ENCODE measurements at regions not wholly inside any gene's neighbourhood (a gene's known extent, or its start where the extent isn't known, plus 50 kb on each side); places are given as distances from the start of the nearest gene placed in this dataset.
"Not testable (repeated sequence)": the region's sequence is repeated elsewhere in the genome, so short reads cannot be mapped to it uniquely, and the experiment has no call there.

GRCh38 chr3:51593697-51594096, 55.2 kb downstream of the RAD54L2 start (continued):
- TF ChIP-seq, protein P1, sequence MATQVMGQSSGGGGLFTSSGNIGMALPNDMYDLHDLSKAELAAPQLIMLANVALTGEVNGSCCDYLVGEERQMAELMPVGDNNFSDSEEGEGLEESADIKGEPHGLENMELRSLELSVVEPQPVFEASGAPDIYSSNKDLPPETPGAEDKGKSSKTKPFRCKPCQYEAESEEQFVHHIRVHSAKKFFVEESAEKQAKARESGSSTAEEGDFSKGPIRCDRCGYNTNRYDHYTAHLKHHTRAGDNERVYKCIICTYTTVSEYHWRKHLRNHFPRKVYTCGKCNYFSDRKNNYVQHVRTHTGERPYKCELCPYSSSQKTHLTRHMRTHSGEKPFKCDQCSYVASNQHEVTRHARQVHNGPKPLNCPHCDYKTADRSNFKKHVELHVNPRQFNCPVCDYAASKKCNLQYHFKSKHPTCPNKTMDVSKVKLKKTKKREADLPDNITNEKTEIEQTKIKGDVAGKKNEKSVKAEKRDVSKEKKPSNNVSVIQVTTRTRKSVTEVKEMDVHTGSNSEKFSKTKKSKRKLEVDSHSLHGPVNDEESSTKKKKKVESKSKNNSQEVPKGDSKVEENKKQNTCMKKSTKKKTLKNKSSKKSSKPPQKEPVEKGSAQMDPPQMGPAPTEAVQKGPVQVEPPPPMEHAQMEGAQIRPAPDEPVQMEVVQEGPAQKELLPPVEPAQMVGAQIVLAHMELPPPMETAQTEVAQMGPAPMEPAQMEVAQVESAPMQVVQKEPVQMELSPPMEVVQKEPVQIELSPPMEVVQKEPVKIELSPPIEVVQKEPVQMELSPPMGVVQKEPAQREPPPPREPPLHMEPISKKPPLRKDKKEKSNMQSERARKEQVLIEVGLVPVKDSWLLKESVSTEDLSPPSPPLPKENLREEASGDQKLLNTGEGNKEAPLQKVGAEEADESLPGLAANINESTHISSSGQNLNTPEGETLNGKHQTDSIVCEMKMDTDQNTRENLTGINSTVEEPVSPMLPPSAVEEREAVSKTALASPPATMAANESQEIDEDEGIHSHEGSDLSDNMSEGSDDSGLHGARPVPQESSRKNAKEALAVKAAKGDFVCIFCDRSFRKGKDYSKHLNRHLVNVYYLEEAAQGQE (IDR thresholded peaks at IDR 0.05; ENCODE audit: unreplicated experiment) = no peak
- TF ChIP-seq EZH2phosphoT487 (IDR thresholded peaks at IDR 0.05; ENCODE audit: unreplicated experiment) (no peak), ZNF331 (CRISPR knock-in tag; IDR thresholded peaks at IDR 0.05; ENCODE audit: low read depth) (no peak), CREB1 (CRISPR knock-in tag; IDR thresholded peaks at IDR 0.05; ENCODE audit: low read depth) (no peak), NANOG (IDR thresholded peaks at IDR 0.05; ENCODE audit: borderline replicate concordance) (no peak), ZNF114 (CRISPR knock-in tag; IDR thresholded peaks at IDR 0.05) (no peak), JUNB (IDR thresholded peaks at IDR 0.05; ENCODE audit: unreplicated experiment) (no peak)

DNA sequence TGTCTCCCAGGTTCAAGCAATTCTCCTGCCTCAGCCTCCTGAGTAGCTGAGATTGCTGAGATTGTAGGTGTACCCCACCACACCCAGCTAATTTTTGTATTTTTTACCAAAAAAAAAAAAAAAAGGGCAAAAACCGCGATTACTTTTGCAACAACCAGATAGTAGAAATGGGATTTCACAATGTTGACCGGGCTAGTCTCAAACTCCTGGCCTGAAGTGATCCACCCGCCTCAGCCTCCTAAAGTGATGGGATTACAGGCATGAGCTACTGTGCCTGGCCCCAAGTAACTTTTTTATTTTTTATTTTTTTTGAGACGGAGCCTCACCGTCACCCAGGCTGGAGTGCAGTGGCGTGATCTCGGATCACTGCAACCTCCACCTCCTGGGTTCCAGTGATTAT, 61.1 kb downstream of the RAD54L2 start:
- H3K27me3 ChIP-seq (ENCODE audit: insufficient read depth); H3K4me2 ChIP-seq; H2AFZ ChIP-seq; DNase-seq (ENCODE audit: low spot score); H3K27me3 Mint-ChIP-seq (ENCODE audit: insufficient read depth, low read depth, poor library complexity); ATAC-seq; H3K27ac Mint-ChIP-seq; H3K9me3 Mint-ChIP-seq; H3K4me3 ChIP-seq; H3K4me3 Mint-ChIP-seq; H3K4me1 Mint-ChIP-seq; H3K36me3 Mint-ChIP-seq (ENCODE audit: low read depth); H3K36me3 ChIP-seq (ENCODE audit: insufficient read depth); H3K9me2 ChIP-seq (ENCODE audit: insufficient read depth); H3F3A ChIP-seq (replicated peaks; ENCODE audit: low read depth); H3K4me1 ChIP-seq (ENCODE audit: insufficient read depth); H4K20me1 ChIP-seq (replicated peaks; ENCODE audit: insufficient read depth); H3K27ac ChIP-seq (ENCODE audit: low read depth): not testable (repeated sequence)
- peaks cover 36% of the 10 kb centered on the region for H3K79me2 ChIP-seq (replicated peaks; ENCODE audit: insufficient read depth)

DNA sequence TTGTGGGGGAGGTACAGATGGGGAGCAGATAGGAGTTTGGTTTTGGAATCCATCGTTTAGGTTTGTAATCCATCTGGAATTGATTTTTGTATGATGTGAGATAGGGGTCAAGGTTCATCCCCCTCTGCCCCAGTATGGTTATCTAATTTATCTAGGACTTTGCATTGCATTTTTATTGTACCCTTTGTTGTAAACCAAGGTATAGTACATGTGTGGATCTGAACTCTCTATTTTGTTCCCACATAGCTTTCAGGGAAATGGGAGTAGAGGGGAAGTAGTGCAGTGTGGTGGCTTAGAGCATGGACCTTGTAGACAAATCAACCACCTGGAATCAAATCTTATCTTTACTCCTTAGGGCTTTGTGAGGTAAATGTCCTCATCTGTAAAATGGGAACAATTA, 65.7 kb downstream of the RAD54L2 start:
- H3K4me3 Mint-ChIP-seq = no peak overlapping the region
- no peak overlapping the region for H2AFZ ChIP-seq
- H3K27ac ChIP-seq (ENCODE audit: low read depth) = no peak overlapping the region
- H3K27me3 ChIP-seq (ENCODE audit: insufficient read depth) = no peaks in the 10 kb centered on the region
- H4K20me1 ChIP-seq (replicated peaks; ENCODE audit: insufficient read depth) = no peaks in the 10 kb centered on the region
- H3K4me1 Mint-ChIP-seq = no peaks in the 10 kb centered on the region
- H3K4me1 ChIP-seq (ENCODE audit: insufficient read depth) = no peaks in the 10 kb centered on the region
- H3K9me2 ChIP-seq (ENCODE audit: insufficient read depth) = no peaks in the 10 kb centered on the region
- H3K4me2 ChIP-seq = no peak overlapping the region
- H3K36me3 Mint-ChIP-seq (ENCODE audit: low read depth) = peaks cover 28% of the 10 kb centered on the region
- H3K4me3 ChIP-seq = no peak overlapping the region
- H3K36me3 ChIP-seq (ENCODE audit: insufficient read depth) = no peaks in the 10 kb centered on the region
- H3K27me3 Mint-ChIP-seq (ENCODE audit: insufficient read depth, low read depth, poor library complexity) = peaks cover 3% of the 10 kb centered on the region
- H3K9me3 Mint-ChIP-seq = peaks cover 24% of the 10 kb centered on the region; the same call in 2 of the 3 replicates
- no peak for DNase-seq (ENCODE audit: low spot score)
- no peaks in the 10 kb centered on the region for H3F3A ChIP-seq (replicated peaks; ENCODE audit: low read depth)
- no peak for ATAC-seq
- H3K79me2 ChIP-seq (replicated peaks; ENCODE audit: insufficient read depth) = peaks cover 16% of the 10 kb centered on the region
- no peak overlapping the region for H3K27ac Mint-ChIP-seq
- TF ChIP-seq EZH2phosphoT487 (IDR thresholded peaks at IDR 0.05; ENCODE audit: unreplicated experiment) = no peak
- no peak for TF ChIP-seq POLR2AphosphoS5 (IDR thresholded peaks at IDR 0.05; ENCODE audit: low read depth)
- TF ChIP-seq, protein P2, sequence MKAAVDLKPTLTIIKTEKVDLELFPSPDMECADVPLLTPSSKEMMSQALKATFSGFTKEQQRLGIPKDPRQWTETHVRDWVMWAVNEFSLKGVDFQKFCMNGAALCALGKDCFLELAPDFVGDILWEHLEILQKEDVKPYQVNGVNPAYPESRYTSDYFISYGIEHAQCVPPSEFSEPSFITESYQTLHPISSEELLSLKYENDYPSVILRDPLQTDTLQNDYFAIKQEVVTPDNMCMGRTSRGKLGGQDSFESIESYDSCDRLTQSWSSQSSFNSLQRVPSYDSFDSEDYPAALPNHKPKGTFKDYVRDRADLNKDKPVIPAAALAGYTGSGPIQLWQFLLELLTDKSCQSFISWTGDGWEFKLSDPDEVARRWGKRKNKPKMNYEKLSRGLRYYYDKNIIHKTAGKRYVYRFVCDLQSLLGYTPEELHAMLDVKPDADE (IDR thresholded peaks at IDR 0.05) = no peak
- TF ChIP-seq CREB1 (CRISPR knock-in tag; IDR thresholded peaks at IDR 0.05; ENCODE audit: low read depth) = no peak
- TF ChIP-seq, protein P1 (IDR thresholded peaks at IDR 0.05; ENCODE audit: unreplicated experiment) = no peak
- TF ChIP-seq ZNF114 (CRISPR knock-in tag; IDR thresholded peaks at IDR 0.05) = no peak
- no peak for TF ChIP-seq EZH2 (IDR thresholded peaks at IDR 0.05; ENCODE audit: low read depth, unreplicated experiment)
- TF ChIP-seq ZNF331 (CRISPR knock-in tag; IDR thresholded peaks at IDR 0.05; ENCODE audit: low read depth) = no peak
- TF ChIP-seq STAT1 (IDR thresholded peaks at IDR 0.05; ENCODE audit: unreplicated experiment) = no peak
- TF ChIP-seq JUNB (IDR thresholded peaks at IDR 0.05; ENCODE audit: unreplicated experiment) = no peak
- TF ChIP-seq CTCF (conservative IDR thresholded peaks at IDR 0.05; ENCODE audit: low read depth in 2 of 2) = no peak

Measured in GM23338 (cell line).